Lung (tissue), 11 donors: ENCODE measurements at regions not wholly inside any gene's neighbourhood (a gene's known extent, or its start where the extent isn't known, plus 50 kb on each side); places are given as distances from the start of the nearest gene placed in this dataset.
A peak's percentile ranks its signal among the peaks of the same experiment; 100 is the strongest.

Experiments
- ATAC-seq: fragments of 200-7000 bp; cut with Tn5 transposase; one replicate; pipeline ENCODE4 v1.9.1; 2020; ENCODE audit warnings: moderate number of reproducible peaks; ENCODE audit not compliant: insufficient read depth, low FRiP score
- DNase-seq, 3 donors: peaks; one replicate each; pipeline ENCODE4 v3.0.0-alpha.2; 2013 to 2017
- H3K27ac ChIP-seq, 2 donors: one replicate each; pipeline ENCODE4 v1.5.1; 2013; ENCODE audit warnings: mild to moderate bottlenecking in 2 of 2, moderate library complexity in 2 of 2, control low read depth in 1 of 2, inconsistent platforms in 1 of 2, low read depth in 1 of 2, low read length in 1 of 2
- H3K27me3 ChIP-seq, 3 donors: one replicate each; pipeline ENCODE4 v1.5.1; 2013; ENCODE audit warnings: low read length in 2 of 3; ENCODE audit not compliant: control insufficient read depth in 3 of 3, insufficient read depth in 3 of 3
- H3K36me3 ChIP-seq, 4 donors: one replicate each; pipeline ENCODE4 v1.5.1; 2013; ENCODE audit warnings: low read length in 4 of 4, mild to moderate bottlenecking in 1 of 4, moderate library complexity in 1 of 4; ENCODE audit not compliant: control insufficient read depth in 4 of 4, insufficient read depth in 4 of 4
- H3K4me1 ChIP-seq, 5 donors: one replicate each; pipeline ENCODE4 v1.5.1; 2013; ENCODE audit warnings: low read length in 5 of 5, mild to moderate bottlenecking in 2 of 5, moderate library complexity in 1 of 5; ENCODE audit not compliant: control insufficient read depth in 5 of 5, insufficient read depth in 5 of 5
- H3K4me3 ChIP-seq: one replicate; pipeline ENCODE4 v1.5.1; 2013; ENCODE audit warnings: mild to moderate bottlenecking, control low read depth, moderate library complexity
- H3K9ac ChIP-seq, 2 donors: one replicate each; pipeline ENCODE4 v1.5.1; 2013; ENCODE audit warnings: low read length in 2 of 2, control low read depth in 1 of 2; ENCODE audit not compliant: insufficient read depth in 1 of 2
- H3K9me3 ChIP-seq, 4 donors: one replicate each; pipeline ENCODE4 v1.5.1; 2013; ENCODE audit warnings: low read length in 3 of 4, mild to moderate bottlenecking in 1 of 4, moderate library complexity in 1 of 4; ENCODE audit not compliant: control insufficient read depth in 4 of 4, insufficient read depth in 3 of 4
- CTCF ChIP-seq: IDR thresholded peaks from 2 replicates; pipeline ENCODE4 v1.5.1; 2012; ENCODE audit warnings: mild to moderate bottlenecking; ENCODE audit errors: control extremely low read depth, extremely low read depth
- WGBS, 2 donors: extraction: QIAGEN DNeasy Blood & Tissue Kit; methylation state at CpG; one replicate each; pipeline ENCODE4 v1.1.7; 2013; 5-methylcytosine and 5-hydroxymethylcytosine counted together
- donor health status: control.
- donor health status: control.
- donor health status: Bipolar disorder and iron deficiency.
- donor health status: healthy.
- donor health status: DM: yes; HTN: yes; CAD: no.

- WGBS, 2 donors: 94 to 100% methylated on average over 1 of the region's 1 CpG
Measured at GRCh38 chr20:48184229-48184628, 398.9 kb upstream of the SULF2 start.

GRCh38 chr20:48181261-48181935 is 396.1 kb upstream of the SULF2 start:
- Histone ChIP-seq H3K27ac (no peak overlapping the region), H3K36me3 (no peaks in the 10 kb centered on the region), H3K27me3 (no peaks in the 10 kb centered on the region), H3K9me3 (no peaks in the 10 kb centered on the region), H3K4me3 (no peak overlapping the region), H3K4me1 (peaks cover 0 to 6% (median 0%) of the 10 kb centered on the region in 5 donors), H3K9ac (no peak overlapping the region)
- DNase-seq (no peak), ATAC-seq (no peak)
- 73 to 90% methylated on average over 6 of the region's 6 CpGs for WGBS, 2 donors
- TF ChIP-seq CTCF: no peak

More at GRCh38 chr20:48184229-48184628, 398.9 kb upstream of the SULF2 start:
- DNase-seq (no peak), ATAC-seq (no peak)
- Histone ChIP-seq H3K9me3 (no peaks in the 10 kb centered on the region), H3K36me3 (no peaks in the 10 kb centered on the region), H3K4me3 (no peak overlapping the region), H3K4me1 (peaks cover 0 to 6% (median 0%) of the 10 kb centered on the region in 5 donors), H3K9ac (no peak overlapping the region), H3K27me3 (no peaks in the 10 kb centered on the region), H3K27ac (no peak overlapping the region)
- no peak for TF ChIP-seq CTCF

- Histone ChIP-seq H3K36me3 (no peaks in the 10 kb centered on the region), H3K4me1 (peaks cover 0 to 6% (median 0%) of the 10 kb centered on the region in 5 donors), H3K9me3 (no peaks in the 10 kb centered on the region), H3K27ac (no peak overlapping the region), H3K9ac (no peak overlapping the region), H3K4me3 (no peak overlapping the region), H3K27me3 (no peaks in the 10 kb centered on the region)
- DNase-seq (peak; percentile 31 to 59 (median 37)), ATAC-seq (no peak)
- 46 to 64% methylated on average over 3 of the region's 3 CpGs for WGBS, 2 donors
- no peak for TF ChIP-seq CTCF
Measured at GRCh38 chr20:48180618-48181017, 395.3 kb upstream of the SULF2 start.

GRCh38 chr20:48180024-48180423 is 394.7 kb upstream of the SULF2 start:
- no peak for ATAC-seq
- 73 to 76% methylated on average over 3 of the region's 3 CpGs for WGBS, 2 donors
- H3K27ac ChIP-seq: no peak overlapping the region

More at GRCh38 chr20:48180024-48180423, 394.7 kb upstream of the SULF2 start:
- Histone ChIP-seq H3K36me3 (no peaks in the 10 kb centered on the region), H3K4me3 (no peak overlapping the region), H3K9me3 (no peaks in the 10 kb centered on the region), H3K27me3 (no peaks in the 10 kb centered on the region), H3K9ac (no peak overlapping the region), H3K4me1 (peaks cover 0 to 6% (median 0%) of the 10 kb centered on the region in 5 donors)
- DNase-seq: no peak
- TF ChIP-seq CTCF: no peak
